ENCODE measurements at regions not wholly inside any gene's neighbourhood (a gene's known extent, or its start where the extent isn't known, plus 50 kb on each side); places are given as distances from the start of the nearest gene placed in this dataset.
A peak's percentile ranks its signal among the peaks of the same experiment; 100 is the strongest.

GRCh38 chr15:59953392-59953883 lies 50.7 kb upstream of the FOXB1 start:
- DNase-seq = no peak

DNA sequence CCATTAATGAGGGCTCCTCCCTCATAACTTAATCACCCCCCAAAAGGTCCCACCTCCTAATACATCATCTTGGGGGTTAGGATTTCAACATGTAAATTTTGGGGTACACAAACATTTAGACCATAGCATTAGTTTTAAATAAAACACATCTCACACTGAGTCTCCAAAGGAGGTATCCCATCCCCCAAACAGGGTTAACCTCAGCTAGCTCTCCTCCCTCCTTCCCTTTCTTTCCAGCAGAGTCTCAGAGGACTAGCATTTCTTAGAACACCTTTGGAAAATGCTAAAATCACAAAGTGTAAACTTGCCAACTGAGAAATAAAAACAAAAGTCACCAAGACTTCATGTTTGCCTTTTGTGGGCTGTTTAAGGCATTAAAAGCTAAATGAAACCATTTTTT lies 51.2 kb upstream of the FOXB1 start:
- DNase-seq = no peak

DNA sequence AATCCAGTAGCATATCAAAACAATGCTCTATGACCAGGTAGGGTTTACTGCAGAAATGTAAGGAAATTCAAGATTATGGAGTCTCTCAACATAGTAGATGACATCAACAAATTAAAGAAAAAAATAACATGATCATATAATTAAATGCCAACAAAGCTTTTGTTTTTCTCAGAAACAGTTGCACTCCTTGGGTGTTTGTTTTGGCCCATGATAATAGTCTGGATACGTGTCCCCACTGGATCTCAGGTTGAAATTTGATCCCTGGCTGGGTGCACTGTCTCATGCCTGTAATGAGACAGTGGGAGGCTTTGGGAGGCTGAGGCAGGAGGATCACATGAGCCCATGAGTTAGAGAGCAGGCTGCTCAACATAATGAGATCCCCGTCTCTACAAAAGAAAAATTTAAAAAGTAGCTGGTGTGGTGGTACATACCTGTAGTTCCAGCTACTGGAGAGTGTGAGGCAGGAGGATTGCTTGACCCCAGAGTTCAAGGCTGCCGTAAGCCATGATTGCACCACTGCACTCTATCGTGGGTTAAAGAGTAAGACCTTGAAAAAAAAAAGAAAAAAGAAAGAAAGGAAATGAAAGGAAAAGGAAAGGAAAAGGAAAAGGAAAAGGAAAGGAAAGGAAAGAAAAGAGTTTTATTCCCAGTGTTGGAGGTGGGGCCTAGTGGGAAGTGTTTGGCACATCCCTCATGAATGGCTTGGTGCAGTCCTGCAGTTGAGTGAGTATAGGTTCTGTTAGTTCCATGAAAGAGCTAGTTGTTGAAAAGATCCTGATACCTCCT lies 53.3 kb upstream of the FOXB1 start:
- DNase-seq = no peak

- no peak for DNase-seq
Observed at GRCh38 chr15:59948924-59949613, 55.0 kb upstream of the FOXB1 start.

DNA sequence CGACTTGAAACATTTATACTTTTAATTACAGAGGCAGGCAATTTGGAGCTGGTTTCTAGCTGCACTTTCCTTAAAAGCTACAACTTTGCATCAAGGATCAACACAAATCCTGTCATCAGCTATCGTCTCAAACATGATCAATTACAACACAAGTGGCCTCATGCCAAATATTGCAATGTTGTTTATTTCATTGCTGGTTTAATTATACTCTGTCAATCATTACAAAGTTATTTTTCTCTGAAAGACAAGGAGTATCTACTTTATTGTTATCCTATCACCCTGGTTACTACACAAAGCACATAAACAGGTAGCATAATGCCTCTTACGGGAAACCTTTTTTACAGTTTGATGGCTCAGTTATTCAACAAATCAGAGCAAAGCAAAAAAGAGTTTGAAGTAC lies 58.0 kb upstream of the FOXB1 start:
- no peak for DNase-seq

GRCh38 chr15:59945036-59945435 lies 59.1 kb upstream of the FOXB1 start:
- no peak for DNase-seq

DNA sequence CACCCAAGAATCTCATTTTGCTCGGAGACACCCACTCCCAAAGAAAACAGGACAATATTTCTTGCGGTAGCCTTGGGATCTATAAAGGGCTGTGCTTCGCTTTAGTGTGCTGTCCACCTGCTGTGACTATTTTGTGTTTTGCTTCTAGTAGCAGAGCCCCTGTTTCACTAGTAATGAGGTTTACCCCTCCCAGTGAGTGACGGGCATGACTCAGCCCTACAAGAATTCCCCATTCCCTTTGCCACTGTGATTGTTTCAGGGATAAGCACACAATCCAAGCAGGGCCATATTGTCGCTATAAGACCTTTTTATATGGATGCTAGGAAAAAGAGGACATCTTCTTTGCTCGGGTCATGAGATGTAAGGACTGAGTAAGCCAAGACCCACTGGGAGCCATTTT lies 62.5 kb upstream of the FOXB1 start:
- no peak for DNase-seq

DNA sequence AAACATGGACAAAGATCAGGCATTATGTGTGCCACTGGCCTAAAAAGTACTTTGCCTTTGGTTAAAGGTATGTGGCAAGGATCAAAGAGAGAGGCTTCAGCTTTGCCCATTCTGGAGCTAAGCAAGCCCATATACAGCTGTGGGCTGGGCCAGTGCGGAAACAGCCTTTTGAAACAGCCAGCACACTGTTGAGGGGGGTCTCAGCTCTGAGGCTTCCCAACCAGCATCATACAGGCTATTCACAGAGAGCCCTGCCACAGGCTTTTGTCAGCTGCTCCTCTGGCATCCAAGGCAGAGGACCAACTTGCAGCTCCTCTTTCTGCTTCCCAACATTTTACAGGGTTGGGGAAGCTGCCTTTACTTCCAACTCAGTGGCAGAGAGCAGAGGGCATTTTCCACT lies 63.2 kb upstream of the FOXB1 start:
- no peak for DNase-seq

GRCh38 chr15:59940456-59940855 lies 63.7 kb upstream of the FOXB1 start:
- no peak for DNase-seq

DNA sequence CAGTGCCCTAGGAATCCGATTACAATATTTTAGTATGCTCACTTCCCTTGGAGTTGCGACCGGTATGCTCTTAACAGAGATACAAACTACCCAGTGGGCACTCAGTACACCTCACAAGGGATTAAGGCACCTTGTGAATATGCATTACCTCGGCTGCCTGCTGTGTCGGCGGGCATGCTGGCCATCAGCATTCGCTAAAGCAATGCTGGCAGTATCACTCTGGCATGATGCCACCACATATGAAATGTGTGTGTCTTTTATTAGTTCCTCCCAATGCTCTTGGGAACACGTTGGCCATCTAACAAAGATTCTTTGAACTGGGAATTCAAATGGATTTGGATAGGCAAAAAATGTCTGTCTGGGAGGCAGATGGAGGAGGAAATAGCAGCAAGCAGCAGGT lies 67.4 kb upstream of the FOXB1 start:
- no peak for DNase-seq

GRCh38 chr15:59933607-59934006 lies 70.5 kb upstream of the FOXB1 start:
- no peak for DNase-seq

DNA sequence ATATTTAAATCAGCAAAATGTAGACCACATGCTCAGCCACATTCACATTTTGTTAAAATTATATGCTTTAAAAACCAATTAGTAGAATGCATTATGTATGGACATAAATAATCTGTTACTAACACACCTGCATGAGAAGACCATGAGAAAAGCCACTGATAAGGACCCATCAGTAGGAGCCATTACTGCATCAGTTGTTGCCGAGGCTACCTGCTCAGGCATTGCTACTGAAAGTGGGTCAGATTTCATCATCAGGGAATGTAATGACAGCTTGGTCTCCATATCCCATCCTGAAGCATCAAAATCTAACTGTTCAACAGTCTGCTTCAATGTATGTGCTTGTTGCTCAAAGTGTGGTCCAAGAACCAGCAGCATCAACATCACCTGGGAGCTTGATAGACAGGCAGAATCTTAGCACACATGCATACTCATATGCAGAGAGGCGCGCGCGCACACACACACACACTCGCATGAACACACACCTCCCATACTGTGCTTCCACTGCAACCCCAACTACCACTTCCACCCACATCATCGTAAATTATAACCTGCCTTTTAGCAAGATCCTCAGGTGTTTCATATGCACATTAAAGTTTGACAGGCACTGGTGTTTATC lies 72.4 kb upstream of the FOXB1 start:
- DNase-seq = peak; percentile 10

- no peak for DNase-seq
Observed at GRCh38 chr15:59924812-59925522, 79.1 kb upstream of the FOXB1 start.

DNA sequence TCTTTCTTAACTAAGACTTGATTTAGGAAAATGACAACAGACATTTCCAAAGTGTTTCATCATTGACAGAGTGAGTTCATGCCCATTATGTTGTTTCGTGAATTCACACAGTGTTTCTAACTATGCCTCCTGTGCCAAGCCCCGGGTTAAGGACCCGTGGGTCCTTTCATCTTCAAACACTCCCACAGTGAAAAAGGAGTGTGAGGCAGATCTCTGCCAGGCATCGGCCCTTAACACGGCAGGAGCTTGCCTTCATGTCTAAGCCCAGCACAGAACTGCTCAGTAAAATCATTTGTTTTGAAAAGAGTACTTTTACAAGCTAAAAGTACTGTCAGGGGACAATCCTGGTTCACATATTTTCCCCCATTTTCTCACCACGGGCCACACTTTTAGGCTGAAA lies 80.0 kb upstream of the FOXB1 start:
- DNase-seq = no peak

- DNase-seq = no peak
Observed at GRCh38 chr15:59923508-59923907, 80.6 kb upstream of the FOXB1 start.

GRCh38 chr15:59918994-59919951 lies 84.8 kb upstream of the FOXB1 start:
- DNase-seq = peak; percentile 72

DNA sequence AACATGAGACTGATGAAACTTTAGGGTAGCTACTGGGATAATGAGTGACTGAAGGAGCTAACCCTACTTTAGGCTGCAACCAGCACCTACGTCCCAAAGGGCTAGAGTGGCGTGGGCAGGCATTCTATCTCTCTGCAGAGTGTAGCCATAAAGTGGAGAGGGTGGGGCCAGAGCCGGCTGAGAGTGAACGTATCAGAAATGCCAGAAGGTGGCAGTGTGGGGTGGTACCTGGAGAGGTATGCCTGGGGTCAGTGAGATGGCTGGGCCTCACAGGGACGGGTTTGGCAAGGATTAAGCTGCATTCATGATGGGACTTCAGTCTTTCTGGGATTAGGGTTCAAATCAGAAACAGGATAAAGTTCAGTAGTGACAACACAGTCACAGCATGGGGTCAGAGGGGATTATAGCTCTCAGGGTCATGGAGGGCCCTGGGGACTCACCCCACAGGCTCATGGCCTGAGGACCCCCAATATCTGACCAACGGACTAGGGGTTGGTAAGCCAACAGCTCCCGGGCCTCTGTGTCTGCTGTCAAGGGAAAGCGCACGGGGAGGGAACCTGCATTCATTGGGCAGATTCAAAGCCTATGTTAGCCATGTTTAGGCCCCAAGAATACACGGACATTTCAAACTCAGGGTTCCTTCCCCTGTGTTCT lies 86.5 kb upstream of the FOXB1 start:
- DNase-seq = peak; percentile 88

DNA sequence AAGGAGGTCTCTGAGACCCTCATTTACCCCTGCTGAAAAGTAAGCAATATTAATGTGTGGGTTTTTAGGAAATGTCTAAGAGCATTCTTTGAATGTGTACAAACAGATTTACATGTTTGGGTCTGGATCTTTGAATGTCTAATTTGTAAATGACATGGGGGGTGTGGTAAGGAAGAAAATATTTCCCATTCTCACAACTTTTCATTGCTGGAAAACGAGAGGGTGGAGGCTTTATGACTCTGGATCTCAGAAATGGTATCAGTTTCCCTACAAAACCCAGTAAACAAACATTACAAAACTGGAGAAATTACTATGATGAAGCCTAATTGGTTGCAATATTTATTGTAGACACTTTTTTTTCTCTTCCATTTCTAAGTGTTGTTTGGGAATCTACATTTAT lies 98.1 kb upstream of the FOXB1 start:
- DNase-seq = no peak

DNA sequence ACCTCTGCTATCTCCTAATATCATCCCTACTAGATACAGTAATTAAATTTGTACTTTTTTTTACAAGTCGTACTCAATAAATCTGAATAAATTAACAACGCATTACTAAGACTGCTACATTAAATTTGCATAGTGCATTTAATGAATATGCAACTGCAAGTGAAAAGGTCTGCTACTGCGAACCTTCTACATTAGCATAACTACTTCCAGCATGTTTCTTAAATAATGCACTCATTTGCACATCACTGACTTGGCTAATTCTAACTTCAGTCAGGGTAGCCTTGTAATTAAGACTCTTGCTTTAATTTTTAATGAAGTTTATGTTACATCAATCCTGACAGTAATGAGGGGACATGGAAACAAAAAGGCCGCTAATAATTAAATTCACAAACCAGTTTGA lies 98.9 kb upstream of the FOXB1 start:
- DNase-seq = no peak

DNA sequence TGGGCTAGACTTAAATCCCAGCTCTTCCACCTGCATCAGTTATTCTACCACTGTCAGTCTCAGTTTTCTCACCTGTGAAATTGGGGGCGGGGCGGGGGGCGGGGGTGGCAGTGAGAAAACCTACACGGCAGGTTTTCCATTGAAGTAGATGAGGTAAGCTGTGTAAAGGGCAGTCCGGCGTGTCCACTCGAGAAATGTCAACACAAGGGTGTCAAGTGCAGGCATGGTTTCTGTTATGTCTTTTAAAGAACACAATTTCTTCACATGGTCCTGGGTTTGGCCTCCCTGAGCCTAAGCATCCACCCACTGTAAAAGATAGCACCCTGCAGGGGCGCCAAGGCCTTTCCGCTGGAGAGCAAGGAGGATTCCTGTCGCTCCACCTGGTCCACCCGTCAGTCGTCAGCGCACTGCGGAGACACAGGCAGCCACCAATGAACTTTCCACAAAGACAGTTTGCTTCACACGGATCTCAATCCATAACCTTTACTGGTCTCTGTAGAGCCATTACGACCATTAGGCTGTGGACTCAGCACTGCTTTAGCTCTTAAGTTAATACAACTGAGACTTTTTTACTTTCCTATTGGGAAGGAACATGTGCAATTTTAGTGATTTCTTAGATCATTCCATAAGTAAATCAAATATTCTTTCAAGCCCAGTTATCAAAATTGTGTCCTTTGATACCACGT lies 99.5 kb upstream of the FOXB1 start:
- no peak for DNase-seq

DNA sequence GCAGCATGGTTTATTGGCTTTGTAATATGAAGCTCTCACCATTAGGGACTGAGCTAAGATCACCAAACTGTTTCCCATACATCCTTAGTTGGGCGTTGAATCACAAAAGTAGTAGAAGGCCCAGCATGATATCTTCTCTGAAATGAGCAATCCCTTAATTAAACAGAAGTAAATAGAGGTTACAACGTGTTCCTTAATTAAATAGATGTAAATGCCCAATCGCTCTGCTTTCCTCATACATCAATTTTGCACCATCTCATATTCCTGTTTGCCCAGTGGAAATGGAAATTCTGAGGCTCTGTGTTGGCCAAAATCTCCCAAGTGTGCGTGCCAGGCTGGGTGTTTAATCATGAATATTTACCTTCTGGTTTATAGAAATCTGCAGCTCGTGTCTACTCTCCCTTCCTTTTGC lies 107.4 kb upstream of the FOXB1 start:
- DNase-seq = no peak

Data from activated CD4-positive, alpha-beta T cell treated with anti-CD3 and anti-CD28 coated beads for 48 hours (primary cell).